ENCODE measurements at regions not wholly inside any gene's neighbourhood (a gene's known extent, or its start where the extent isn't known, plus 50 kb on each side); places are given as distances from the start of the nearest gene placed in this dataset.

GRCh38 chr5:28450997-28451396, 1412.6 kb upstream of the CDH9 start:
- WGBS = 42% methylated on average over 3 of the region's 3 CpGs
- H3K9me3 ChIP-seq = peaks cover 0 to 11% (median 3%) of the 10 kb centered on the region in 4 donors
- H3K36me3 ChIP-seq = no peaks in the 10 kb centered on the region
- H3K4me3 ChIP-seq = no peak overlapping the region
- TF ChIP-seq CTCF (IDR thresholded peaks at IDR 0.05) = no peak
- TF ChIP-seq POLR2A (IDR thresholded peaks at IDR 0.05; ENCODE audit: low read depth) = no peak
- TF ChIP-seq EP300 (IDR thresholded peaks at IDR 0.05) = no peak
- no peak for TF ChIP-seq POLR2AphosphoS5 (IDR thresholded peaks at IDR 0.05)
- no peaks in the 10 kb centered on the region for H3K27me3 ChIP-seq
- no peak overlapping the region for H3K27ac ChIP-seq (replicated peaks in 1 of 4)
- DNase-seq (ENCODE audit: extremely low spot score) = no peak
- intact Hi-C loops (cut with DNase I) = no loop called here
- no peaks in the 10 kb centered on the region for H3K4me1 ChIP-seq

- H3K9me3 ChIP-seq = peaks cover 0 to 24% (median 6%) of the 10 kb centered on the region in 4 donors
- H3K4me3 ChIP-seq = no peak overlapping the region
- no peak overlapping the region for H3K27ac ChIP-seq (replicated peaks in 1 of 4)
- no peak for TF ChIP-seq POLR2AphosphoS5 (IDR thresholded peaks at IDR 0.05)
- no peak for TF ChIP-seq CTCF (IDR thresholded peaks at IDR 0.05)
- no peak for TF ChIP-seq EP300 (IDR thresholded peaks at IDR 0.05)
- no peak for TF ChIP-seq POLR2A (IDR thresholded peaks at IDR 0.05; ENCODE audit: low read depth)
- no peak for DNase-seq (ENCODE audit: extremely low spot score)
- 64% methylated on average over 4 of the region's 4 CpGs for WGBS
- no peaks in the 10 kb centered on the region for H3K36me3 ChIP-seq
- intact Hi-C loops (cut with DNase I) = no loop called here
- H3K4me1 ChIP-seq = no peaks in the 10 kb centered on the region
- no peaks in the 10 kb centered on the region for H3K27me3 ChIP-seq
Measured at GRCh38 chr5:28448791-28449190, 1410.4 kb upstream of the CDH9 start.

- Histone ChIP-seq H3K4me1 (no peaks in the 10 kb centered on the region), H3K4me3 (no peak overlapping the region), H3K27ac (replicated peaks in 1 of 4) (no peak overlapping the region), H3K27me3 (no peaks in the 10 kb centered on the region), H3K9me3 (no peaks in the 10 kb centered on the region), H3K36me3 (no peaks in the 10 kb centered on the region)
- 80% methylated on average over 5 of the region's 5 CpGs for WGBS
- DNase-seq (ENCODE audit: extremely low spot score) = no peak
- TF ChIP-seq POLR2A (IDR thresholded peaks at IDR 0.05; ENCODE audit: low read depth) = no peak
- TF ChIP-seq POLR2AphosphoS5 (IDR thresholded peaks at IDR 0.05) = no peak
- no peak for TF ChIP-seq CTCF (IDR thresholded peaks at IDR 0.05)
- no peak for TF ChIP-seq EP300 (IDR thresholded peaks at IDR 0.05)
- intact Hi-C loops (cut with DNase I) = no loop called here
Measured at GRCh38 chr5:28430565-28431178, 1392.3 kb upstream of the CDH9 start.

- Histone ChIP-seq H3K4me3 (no peak overlapping the region), H3K36me3 (no peaks in the 10 kb centered on the region), H3K27me3 (no peaks in the 10 kb centered on the region), H3K27ac (replicated peaks in 1 of 4) (no peak overlapping the region), H3K4me1 (no peaks in the 10 kb centered on the region), H3K9me3 (no peaks in the 10 kb centered on the region)
- TF ChIP-seq EP300 (IDR thresholded peaks at IDR 0.05) (no peak), POLR2A (IDR thresholded peaks at IDR 0.05; ENCODE audit: low read depth) (no peak), POLR2AphosphoS5 (IDR thresholded peaks at IDR 0.05) (no peak), CTCF (IDR thresholded peaks at IDR 0.05) (no peak)
- DNase-seq (ENCODE audit: extremely low spot score) = no peak
- intact Hi-C loops (cut with DNase I) = no loop called here
- WGBS = 74% methylated on average over 3 of the region's 3 CpGs
Measured at GRCh38 chr5:28421141-28421540, 1382.8 kb upstream of the CDH9 start.
